GM12878 (cell line): ENCODE measurements at regions not wholly inside any gene's neighbourhood (a gene's known extent, or its start where the extent isn't known, plus 50 kb on each side); places are given as distances from the start of the nearest gene placed in this dataset.

Source experiments
- ATAC-seq: fragments of 200-7000 bp; cut with Tn5 transposase; 3 replicates; pipeline ENCODE4 v1.9.1; 2020; ENCODE audit warnings: mild to moderate bottlenecking, moderate library complexity
- BruUV-seq: library from RNA; stranded (reverse); fragments of 400-500 nt; replicated peaks from 2 replicates; lab custom pipeline; 2021; lab: Mats Ljungman, UMichigan
- CTCF ChIA-PET: fragments of 300-600 bp; sonication (Branson Sonifier 250); formaldehyde crosslinking; extraction: SDS; loops from one replicate; lab custom pipeline; 2021; ENCODE audit warnings: inconsistent platforms; lab: Yijun Ruan, JAX
- POLR2A ChIA-PET: fragments of 350-600 bp; formaldehyde crosslinking; extraction: SDS; loops from one replicate; lab custom pipeline; 2021; ENCODE audit warnings: inconsistent platforms; lab: Charles Lee
- RAD21 ChIA-PET: fragments of 300-600 bp; sonication (Branson Sonifier 250); formaldehyde crosslinking; loops from one replicate; lab custom pipeline; 2023; ENCODE audit warnings: antibody characterized with exemption; ENCODE audit not compliant: unreplicated experiment; lab: Charles Lee
- SMC1A ChIA-PET: fragments of 300-600 bp; sonication (Branson Sonifier 250); formaldehyde crosslinking; loops from one replicate; lab custom pipeline; 2023; ENCODE audit not compliant: unreplicated experiment, uncharacterized antibody; lab: Charles Lee
- DNase-seq: peaks from one replicate; pipeline ENCODE4 v3.0.0-alpha.2; 2011; ENCODE audit warnings: low read depth, low spot score
- FAIRE-seq: peaks from 3 replicates; lab custom pipeline; 2011; peaks lifted over from hg19 to GRCh38; lab: Jason Lieb, UNC
- H2AFZ ChIP-seq: 2 replicates; pipeline ENCODE4 v1.6.0; 2011; ENCODE audit warnings: low read depth, low read length, control low read depth; ENCODE audit not compliant: control insufficient read depth
- H3K27ac ChIP-seq: 2 replicates; pipeline ENCODE4 v1.5.1; 2011; ENCODE audit warnings: control low read depth; ENCODE audit not compliant: control insufficient read depth, insufficient read depth
- H3K27me3 ChIP-seq, 2 experiments: replicated peaks in 1 of 2; 2 replicates each; pipeline versions ENCODE4 v1.6.0 to v1.6.1; 2011; ENCODE audit warnings: low read length in 1 of 2; ENCODE audit not compliant: control insufficient read depth in 2 of 2, insufficient read depth in 2 of 2
- H3K36me3 ChIP-seq, 2 experiments: 2 replicates each; pipeline ENCODE4 v1.5.1; 2011; ENCODE audit warnings: low read length in 1 of 2; ENCODE audit not compliant: control insufficient read depth in 2 of 2, insufficient read depth in 2 of 2
- H3K4me1 ChIP-seq: 2 replicates; pipeline ENCODE4 v1.6.1; 2011; ENCODE audit warnings: mild to moderate bottlenecking, low read length, moderate library complexity, mixed read lengths; ENCODE audit not compliant: control insufficient read depth, insufficient read depth
- H3K4me2 ChIP-seq: 2 replicates; pipeline ENCODE4 v1.6.0; 2011; ENCODE audit warnings: control low read depth; ENCODE audit not compliant: control insufficient read depth, insufficient read depth
- H3K4me3 ChIP-seq: fragments of 200-600 bp; sonication (generic); 2 replicates; pipeline ENCODE4 v1.5.1; 2016
- H3K79me2 ChIP-seq: 2 replicates; pipeline ENCODE4 v1.6.0; 2011; ENCODE audit warnings: low read length; ENCODE audit not compliant: control insufficient read depth, insufficient read depth
- H3K9ac ChIP-seq: 2 replicates; pipeline ENCODE4 v1.8.0; 2011; ENCODE audit warnings: low read length, control low read depth, mixed read lengths; ENCODE audit not compliant: control insufficient read depth, insufficient read depth
- H3K9me3 ChIP-seq: replicated peaks from 3 replicates; pipeline ENCODE4 v1.5.1; 2011; ENCODE audit warnings: mild to moderate bottlenecking, low read length; ENCODE audit not compliant: control insufficient read depth, insufficient read depth
- H4K20me1 ChIP-seq: 2 replicates; pipeline ENCODE4 v1.6.0; 2011; ENCODE audit not compliant: control insufficient read depth, insufficient read depth
- ATF7 ChIP-seq: fragments of 450-650 bp; IDR thresholded peaks from 2 replicates; pipeline ENCODE4 v1.6.1; 2016; ENCODE audit warnings: low read depth, mild to moderate bottlenecking
- BRCA1 ChIP-seq: IDR thresholded peaks from 2 replicates; pipeline ENCODE4 v1.6.1; 2011; ENCODE audit warnings: low read depth, low read length, improper control_type of control experiment
- CBX3 ChIP-seq: fragments of 200-600 bp; sonication (generic); IDR thresholded peaks from 2 replicates; pipeline ENCODE4 v1.6.1; 2016; ENCODE audit warnings: low read depth, borderline replicate concordance
- CHD1 ChIP-seq: IDR thresholded peaks from 2 replicates; pipeline ENCODE4 v1.6.1; 2012; ENCODE audit warnings: low read depth, low read length, improper control_type of control experiment
- CTCF ChIP-seq, 3 experiments: IDR thresholded peaks in 2 of 3; conservative IDR thresholded peaks in 1 of 3; 2 replicates each; pipeline ENCODE4 v1.5.1; 2011; ENCODE audit warnings: low read depth in 3 of 3, low read length in 3 of 3, mild to moderate bottlenecking in 3 of 3, control low read depth in 2 of 3, moderate library complexity in 2 of 3, inconsistent platforms in 1 of 3, mixed read lengths in 1 of 3; ENCODE audit not compliant: control insufficient read depth in 2 of 3, insufficient read depth in 1 of 3; ENCODE audit errors: extremely low read depth in 1 of 3
- CUX1 ChIP-seq: IDR thresholded peaks from 2 replicates; pipeline ENCODE4 v1.6.1; 2012; ENCODE audit warnings: improper control_type of control experiment, low read depth, low read length; ENCODE audit not compliant: insufficient replicate concordance
- IRF4 ChIP-seq: IDR thresholded peaks from 2 replicates; pipeline ENCODE4 v1.6.1; 2011; ENCODE audit warnings: low read depth, low read length
- LARP7 ChIP-seq: fragments of 450-650 bp; IDR thresholded peaks from 2 replicates; pipeline ENCODE4 v1.6.1; 2017; ENCODE audit warnings: mild to moderate bottlenecking
- MAX ChIP-seq: IDR thresholded peaks from 2 replicates; pipeline ENCODE4 v1.6.1; 2012; ENCODE audit warnings: low read depth, low read length, improper control_type of control experiment
- PKNOX1 ChIP-seq: fragments of 450-650 bp; IDR thresholded peaks from 2 replicates; pipeline ENCODE4 v1.6.1; 2016; ENCODE audit warnings: mild to moderate bottlenecking
- SIN3A ChIP-seq: IDR thresholded peaks from 2 replicates; pipeline ENCODE4 v1.6.1; 2012; ENCODE audit warnings: low read depth, low read length, improper control_type of control experiment
- SREBF2 ChIP-seq: IDR thresholded peaks from 2 replicates; pipeline ENCODE4 v1.6.1; 2012; ENCODE audit warnings: mild to moderate bottlenecking, low read length
- TCF12 ChIP-seq: IDR thresholded peaks from 2 replicates; pipeline ENCODE4 v1.6.1; 2011; ENCODE audit warnings: low read depth, mild to moderate bottlenecking, low read length
- USF2 ChIP-seq: IDR thresholded peaks from 2 replicates; pipeline ENCODE4 v1.6.1; 2011; ENCODE audit warnings: low read depth, low read length, improper control_type of control experiment, borderline replicate concordance
- WGBS: methylation state at CpG from one replicate; pipeline ENCODE4 v1.1.6; 2016; ENCODE audit warnings: low lambda C conversion rate; ENCODE audit not compliant: insufficient replicate concordance, insufficient coverage; ENCODE audit errors: missing lambda C conversion rate; 5-methylcytosine and 5-hydroxymethylcytosine counted together
- in situ Hi-C: fragments of 300-500 bp; cut with MboI; formaldehyde crosslinking; loops from 9 replicates; pipeline ENCODE4 v1.14.3; 2018; ENCODE audit warnings: mixed read lengths
- intact Hi-C: fragments of 100-400 bp; cut with micrococcal nuclease; formaldehyde crosslinking; loops from one replicate; pipeline ENCODE4 v1.14.2; 2022; ENCODE audit not compliant: unreplicated experiment

GRCh38 chr6:134389658-134390057, 71.7 kb upstream of the SGK1 start:
- intact Hi-C loops, result no loop called here
- SMC1A ChIA-PET, result interaction anchor here (0.8 to 1.5 kb wide), 2 partner anchors 10 to 16 kb away, joined by 3 read pairs; no protein-coding TSS in a partner anchor
- Histone ChIP-seq H4K20me1 (no peaks in the 10 kb centered on the region), H3K4me3 (no peak overlapping the region), H2AFZ (no peak overlapping the region), H3K9ac (no peak overlapping the region), H3K36me3 (no peaks in the 10 kb centered on the region), H3K9me3 (no peaks in the 10 kb centered on the region), H3K4me1 (no peaks in the 10 kb centered on the region), H3K27ac (no peak overlapping the region), H3K79me2 (no peaks in the 10 kb centered on the region), H3K27me3 (no peaks in the 10 kb centered on the region), H3K4me2 (no peak overlapping the region)
- ATAC-seq (no peak), DNase-seq (no peak), FAIRE-seq (no peak)
- RAD21 ChIA-PET, result interaction anchor here (1.7 kb wide), 1 partner anchor 16 kb away, joined by 3 read pairs; no protein-coding TSS in a partner anchor
- BruUV-seq, result no TSS peak
- POLR2A ChIA-PET, result interaction anchor here (0.6 kb wide), 1 partner anchor 281 kb away, joined by 3 read pairs; no protein-coding TSS in a partner anchor
- WGBS, result 67% methylated on average over 3 of the region's 3 CpGs
- TF ChIP-seq CBX3 (no peak), CUX1 (no peak), MAX (no peak), PKNOX1 (no peak), ATF7 (no peak), IRF4 (no peak), USF2 (no peak), LARP7 (no peak), SREBF2 (no peak), SIN3A (no peak), BRCA1 (no peak), TCF12 (no peak), CHD1 (no peak), CTCF (IDR thresholded peaks at IDR 0.05 in 2 of 3, conservative IDR thresholded peaks at IDR 0.05 in 1 of 3; ENCODE audit: control insufficient read depth in 2 of 3, extremely low read depth in 1 of 3, insufficient read depth in 1 of 3, low read depth in 3 of 3, low read length in 3 of 3) (no peak)
- in situ Hi-C loops, result no loop called here
- CTCF ChIA-PET, result no interaction called here
